GM23248 (cell line): ENCODE measurements at regions not wholly inside any gene's neighbourhood (a gene's known extent, or its start where the extent isn't known, plus 50 kb on each side); places are given as distances from the start of the nearest gene placed in this dataset.

ENCODE experiments used
- DNase-seq: peaks from one replicate; pipeline ENCODE4 v3.0.0-alpha.2; 2015
- H2AFZ ChIP-seq: fragments of 200-600 bp; sonication (generic); 2 replicates; pipeline ENCODE4 v1.6.1; 2016; ENCODE audit warnings: antibody characterized with exemption
- H3F3A ChIP-seq: fragments of 200-600 bp; sonication (generic); 2 replicates; pipeline ENCODE4 v1.6.1; 2016; ENCODE audit warnings: mild to moderate bottlenecking, antibody characterized with exemption, mixed run types; ENCODE audit not compliant: insufficient read depth
- H3K27ac ChIP-seq: fragments of 200-600 bp; sonication (generic); 2 replicates; pipeline ENCODE4 v1.5.1; 2016; ENCODE audit warnings: mild to moderate bottlenecking
- H3K27me3 ChIP-seq: fragments of 200-600 bp; sonication (generic); replicated peaks from 2 replicates; pipeline ENCODE4 v1.6.1; 2016; ENCODE audit warnings: mild to moderate bottlenecking; ENCODE audit not compliant: insufficient read depth
- H3K36me3 ChIP-seq: fragments of 200-600 bp; sonication (generic); 2 replicates; pipeline ENCODE4 v1.6.1; 2016; ENCODE audit warnings: low read depth, mild to moderate bottlenecking
- H3K4me1 ChIP-seq: fragments of 200-600 bp; sonication (generic); 2 replicates; pipeline ENCODE4 v1.6.1; 2016; ENCODE audit warnings: mild to moderate bottlenecking; ENCODE audit not compliant: insufficient read depth
- H3K4me2 ChIP-seq: fragments of 200-600 bp; sonication (generic); one replicate; pipeline ENCODE4 v1.6.1; 2016; ENCODE audit warnings: mild to moderate bottlenecking; ENCODE audit not compliant: unreplicated experiment
- H3K4me3 ChIP-seq: fragments of 200-600 bp; sonication (generic); 2 replicates; pipeline ENCODE4 v1.5.1; 2016; ENCODE audit warnings: mild to moderate bottlenecking
- H3K79me2 ChIP-seq: fragments of 200-600 bp; sonication (generic); 2 replicates; pipeline ENCODE4 v1.6.1; 2016; ENCODE audit warnings: mild to moderate bottlenecking; ENCODE audit not compliant: insufficient read depth
- H3K9ac ChIP-seq: fragments of 200-600 bp; sonication (generic); 2 replicates; pipeline ENCODE4 v1.6.1; 2016; ENCODE audit warnings: mild to moderate bottlenecking
- H3K9me2 ChIP-seq: fragments of 200-600 bp; sonication (generic); 2 replicates; pipeline ENCODE4 v1.6.1; 2016; ENCODE audit warnings: mixed run types, mild to moderate bottlenecking, moderate library complexity; ENCODE audit not compliant: insufficient read depth
- H3K9me3 ChIP-seq: fragments of 200-600 bp; sonication (generic); one replicate; pipeline ENCODE4 v1.6.1; 2017; ENCODE audit warnings: low read depth
- H4K20me1 ChIP-seq: fragments of 200-600 bp; sonication (generic); 2 replicates; pipeline ENCODE4 v1.6.0; 2016; ENCODE audit not compliant: insufficient read depth
- EZH2 ChIP-seq: fragments of 200-600 bp; sonication (generic); IDR thresholded peaks from 2 replicates; pipeline ENCODE4 v1.6.1; 2018; ENCODE audit warnings: antibody characterized with exemption, mild to moderate bottlenecking; ENCODE audit not compliant: insufficient read depth, poor library complexity, severe bottlenecking
- EZH2phosphoT487 ChIP-seq: fragments of 200-600 bp; sonication (generic); IDR thresholded peaks from 2 replicates; pipeline ENCODE4 v1.6.1; 2018; ENCODE audit warnings: antibody characterized with exemption, moderate library complexity, mild to moderate bottlenecking, low read depth; ENCODE audit not compliant: insufficient read depth
- WGBS, 2 experiments: methylation state at CpG; one replicate each; pipeline ENCODE4 v1.1.6; 2015 to 2017; ENCODE audit warnings: low lambda C conversion rate in 2 of 2, low coverage in 1 of 2; ENCODE audit errors: missing lambda C conversion rate in 2 of 2; 5-methylcytosine and 5-hydroxymethylcytosine counted together
- in situ Hi-C: fragments of 300-500 bp; cut with MboI; formaldehyde crosslinking; loops from 2 replicates; pipeline ENCODE4 v1.15.0; 2020

DNA sequence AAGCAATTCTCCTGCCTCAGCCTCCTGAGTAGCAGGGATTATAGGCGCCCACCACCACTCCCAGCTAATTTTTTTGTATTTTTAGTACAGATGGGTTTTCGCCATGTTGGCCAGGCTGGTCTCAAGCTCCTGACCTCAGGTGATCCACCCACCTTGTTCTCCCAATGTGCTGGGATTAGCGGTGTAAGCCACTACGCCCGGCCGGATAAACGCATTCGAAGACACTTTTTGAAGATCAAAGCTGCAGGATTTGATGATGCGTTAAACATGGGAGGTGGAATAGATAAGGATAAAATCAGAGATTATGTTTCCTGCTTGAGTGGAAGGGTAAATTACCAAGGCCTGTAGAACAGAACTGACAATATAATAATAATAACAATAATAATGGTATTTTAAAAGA, 389.4 kb upstream of the POU3F1 start:
- no peaks in the 10 kb centered on the region for H3K9me3 ChIP-seq
- H3K9ac ChIP-seq: no peak overlapping the region
- WGBS, 2 experiments: 57 to 64% methylated on average over 9 of the region's 9 CpGs
- no peak overlapping the region for H2AFZ ChIP-seq
- in situ Hi-C loops: no loop called here
- no peak for DNase-seq
- no peak overlapping the region for H3K4me3 ChIP-seq
- no peak overlapping the region for H3K27ac ChIP-seq
- H3K9me2 ChIP-seq: no peaks in the 10 kb centered on the region
- no peaks in the 10 kb centered on the region for H3K79me2 ChIP-seq
- H3K4me1 ChIP-seq: no peaks in the 10 kb centered on the region
- no peak for TF ChIP-seq EZH2phosphoT487
- no peak for TF ChIP-seq EZH2
- H3K36me3 ChIP-seq: no peaks in the 10 kb centered on the region
- no peaks in the 10 kb centered on the region for H3F3A ChIP-seq
- H3K27me3 ChIP-seq: 0 out of 2 replicates have a peak, but pooled peaks cover 3% of the 10 kb centered on the region
- H4K20me1 ChIP-seq: no peaks in the 10 kb centered on the region
- no peak overlapping the region for H3K4me2 ChIP-seq

- WGBS, 2 experiments: 20 to 23% methylated on average over 9 to 10 of the region's 10 CpGs
- no peak overlapping the region for H2AFZ ChIP-seq
- no peaks in the 10 kb centered on the region for H3K4me1 ChIP-seq
- H3K79me2 ChIP-seq: no peaks in the 10 kb centered on the region
- no peak overlapping the region for H3K9ac ChIP-seq
- H3K4me2 ChIP-seq: no peak overlapping the region
- in situ Hi-C loops: no loop called here
- TF ChIP-seq EZH2 (no peak), EZH2phosphoT487 (no peak)
- no peaks in the 10 kb centered on the region for H3K36me3 ChIP-seq
- no peaks in the 10 kb centered on the region for H3F3A ChIP-seq
- H3K9me3 ChIP-seq: no peaks in the 10 kb centered on the region
- H3K4me3 ChIP-seq: no peak overlapping the region
- H4K20me1 ChIP-seq: no peaks in the 10 kb centered on the region
- DNase-seq: no peak
- no peaks in the 10 kb centered on the region for H3K9me2 ChIP-seq
- no peak overlapping the region for H3K27ac ChIP-seq
- no peaks in the 10 kb centered on the region for H3K27me3 ChIP-seq
These were observed 386.6 kb upstream of the POU3F1 start for GRCh38 chr1:38433084-38433722.

- Histone ChIP-seq H3K9me3 (no peaks in the 10 kb centered on the region), H3K9me2 (no peaks in the 10 kb centered on the region), H3K4me2 (no peak overlapping the region), H4K20me1 (no peaks in the 10 kb centered on the region), H3K36me3 (no peaks in the 10 kb centered on the region), H3K4me1 (no peaks in the 10 kb centered on the region), H3K4me3 (no peak overlapping the region), H3F3A (no peaks in the 10 kb centered on the region), H3K27ac (no peak overlapping the region), H3K9ac (no peak overlapping the region), H2AFZ (no peak overlapping the region), H3K79me2 (no peaks in the 10 kb centered on the region), H3K27me3 (no peaks in the 10 kb centered on the region)
- WGBS, 2 experiments: 0 to 5% methylated on average over 3 of the region's 3 CpGs
- in situ Hi-C loops: no loop called here
- DNase-seq: no peak
- TF ChIP-seq EZH2phosphoT487: no peak
- no peak for TF ChIP-seq EZH2
These were observed 385.2 kb upstream of the POU3F1 start for GRCh38 chr1:38431535-38432376.

DNA sequence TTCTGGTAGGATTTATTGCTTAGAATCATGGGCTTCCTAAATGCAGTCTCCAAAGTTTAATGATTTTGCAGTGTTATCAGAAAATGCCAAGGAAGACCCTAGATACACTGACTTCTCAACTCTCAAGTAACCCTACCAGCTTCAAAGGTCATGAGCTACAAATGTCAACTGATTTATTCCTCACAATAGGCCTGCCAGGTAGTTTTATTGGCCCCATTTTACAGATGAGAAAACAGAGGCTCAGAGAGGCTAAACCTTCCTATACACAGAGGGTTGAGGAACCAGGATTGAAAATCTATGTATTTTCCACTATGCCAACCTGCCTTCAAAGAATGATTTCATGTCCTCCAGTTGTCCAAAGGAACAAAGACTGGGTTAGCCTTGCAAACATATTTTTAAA, 384.4 kb upstream of the POU3F1 start:
- in situ Hi-C loops: no loop called here
- no peaks in the 10 kb centered on the region for H4K20me1 ChIP-seq
- H3K4me3 ChIP-seq: no peak overlapping the region
- H3K36me3 ChIP-seq: no peaks in the 10 kb centered on the region
- H3K27ac ChIP-seq: no peak overlapping the region
- no peak overlapping the region for H3K9ac ChIP-seq
- H3K27me3 ChIP-seq: no peaks in the 10 kb centered on the region
- H3K4me1 ChIP-seq: no peaks in the 10 kb centered on the region
- no peak overlapping the region for H2AFZ ChIP-seq
- no peaks in the 10 kb centered on the region for H3F3A ChIP-seq
- H3K79me2 ChIP-seq: no peaks in the 10 kb centered on the region
- TF ChIP-seq EZH2 (no peak), EZH2phosphoT487 (no peak)
- H3K4me2 ChIP-seq: no peak overlapping the region
- H3K9me3 ChIP-seq: no peaks in the 10 kb centered on the region
- no peak for DNase-seq
- no peaks in the 10 kb centered on the region for H3K9me2 ChIP-seq
